Astrocyte of the spinal cord (primary cell): ENCODE measurements at regions not wholly inside any gene's neighbourhood (a gene's known extent, or its start where the extent isn't known, plus 50 kb on each side); places are given as distances from the start of the nearest gene placed in this dataset.
A peak's percentile ranks its signal among the peaks of the same experiment; 100 is the strongest.

ENCODE experiments used
- DNase-seq: peaks from one replicate; pipeline ENCODE4 v3.0.0; 2011; ENCODE audit warnings: low read depth, low spot score
- H3K4me3 ChIP-seq: 2 replicates; pipeline ENCODE4 v1.5.1; 2011; ENCODE audit warnings: low read depth, mild to moderate bottlenecking, low read length, moderate library complexity
- in situ Hi-C: cut with HindIII; loops from 2 replicates; pipeline ENCODE4 v1.10.0; 2017; ENCODE audit warnings: low sequenced_read_pairs
- TF ChIP-seq, protein P1 (sequence below): IDR thresholded peaks from 2 replicates; pipeline ENCODE4 v1.5.1; 2012; ENCODE audit warnings: low read depth, mild to moderate bottlenecking, low read length, inconsistent platforms

DNA sequence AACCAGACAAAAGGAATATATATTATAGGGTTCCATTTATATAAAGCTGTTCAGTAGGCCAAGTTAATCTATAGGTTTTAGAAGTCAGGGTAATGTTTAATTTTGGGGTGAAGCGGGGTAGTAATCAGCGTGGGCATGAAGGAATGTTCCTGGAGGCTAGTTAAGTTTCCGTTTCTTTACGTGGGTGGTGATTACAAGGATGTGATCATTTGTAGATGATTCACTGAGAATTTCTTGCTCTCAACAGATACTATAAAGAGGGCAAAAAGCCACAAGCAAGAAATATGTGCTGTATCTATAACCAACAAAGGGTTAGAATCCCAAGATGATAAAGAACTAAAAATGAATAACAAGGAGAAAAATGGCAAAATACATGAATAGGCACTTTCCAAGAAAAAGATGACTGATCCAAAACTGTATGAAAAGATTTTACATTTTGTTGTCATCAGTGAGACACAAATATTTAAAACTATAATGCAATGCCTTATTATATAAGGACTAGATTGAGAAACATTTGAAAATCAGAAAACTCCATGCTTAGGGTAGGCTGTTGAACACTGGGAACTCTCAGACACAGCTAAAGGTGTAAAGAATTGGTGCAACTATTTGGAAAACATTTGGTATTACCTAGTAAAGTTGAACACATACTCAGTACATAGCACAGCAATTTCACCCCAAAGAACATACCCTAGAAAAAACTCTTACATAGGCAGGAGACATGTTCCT is 224.3 kb upstream of the S1PR3 start:
- no peak overlapping the region for H3K4me3 ChIP-seq
- in situ Hi-C loops = no loop called here
- TF ChIP-seq, protein P1, sequence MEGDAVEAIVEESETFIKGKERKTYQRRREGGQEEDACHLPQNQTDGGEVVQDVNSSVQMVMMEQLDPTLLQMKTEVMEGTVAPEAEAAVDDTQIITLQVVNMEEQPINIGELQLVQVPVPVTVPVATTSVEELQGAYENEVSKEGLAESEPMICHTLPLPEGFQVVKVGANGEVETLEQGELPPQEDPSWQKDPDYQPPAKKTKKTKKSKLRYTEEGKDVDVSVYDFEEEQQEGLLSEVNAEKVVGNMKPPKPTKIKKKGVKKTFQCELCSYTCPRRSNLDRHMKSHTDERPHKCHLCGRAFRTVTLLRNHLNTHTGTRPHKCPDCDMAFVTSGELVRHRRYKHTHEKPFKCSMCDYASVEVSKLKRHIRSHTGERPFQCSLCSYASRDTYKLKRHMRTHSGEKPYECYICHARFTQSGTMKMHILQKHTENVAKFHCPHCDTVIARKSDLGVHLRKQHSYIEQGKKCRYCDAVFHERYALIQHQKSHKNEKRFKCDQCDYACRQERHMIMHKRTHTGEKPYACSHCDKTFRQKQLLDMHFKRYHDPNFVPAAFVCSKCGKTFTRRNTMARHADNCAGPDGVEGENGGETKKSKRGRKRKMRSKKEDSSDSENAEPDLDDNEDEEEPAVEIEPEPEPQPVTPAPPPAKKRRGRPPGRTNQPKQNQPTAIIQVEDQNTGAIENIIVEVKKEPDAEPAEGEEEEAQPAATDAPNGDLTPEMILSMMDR = no peak
- DNase-seq = peak; percentile 63

DNA sequence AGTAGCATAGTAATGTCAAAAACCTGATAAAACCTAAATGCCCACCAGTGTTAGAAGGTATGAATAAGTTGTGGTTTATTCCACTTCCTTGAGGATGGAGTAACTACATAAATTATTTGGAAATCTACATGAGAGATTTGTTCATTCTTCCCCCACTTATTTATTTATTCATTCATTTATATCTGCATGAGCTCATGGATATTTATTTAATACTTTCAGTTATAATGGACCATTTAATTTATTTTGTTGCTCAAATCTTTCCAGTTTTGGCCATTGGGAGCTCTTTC is 223.8 kb upstream of the S1PR3 start:
- DNase-seq = no peak
- TF ChIP-seq, protein P1 = no peak
- in situ Hi-C loops = no loop called here
- H3K4me3 ChIP-seq = no peak overlapping the region

DNA sequence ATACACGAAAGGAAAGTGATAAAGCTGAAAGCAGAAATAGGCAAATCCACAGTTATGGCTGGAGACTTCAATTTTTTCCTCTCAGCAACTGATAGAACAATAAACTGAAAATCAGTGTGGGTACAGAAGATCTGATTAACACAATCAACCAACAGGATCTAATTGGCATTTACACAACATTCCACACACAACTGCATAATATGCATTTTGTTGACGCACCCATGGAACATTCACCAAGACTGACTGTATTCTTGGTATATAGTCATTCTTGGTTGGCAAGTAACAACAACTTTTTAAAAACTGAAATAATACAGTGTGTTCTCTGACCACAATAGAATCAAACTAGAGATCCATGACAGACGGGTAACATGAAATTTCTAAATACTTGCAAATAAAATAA is 218.7 kb upstream of the S1PR3 start:
- TF ChIP-seq, protein P1 = no peak
- no peak for DNase-seq
- H3K4me3 ChIP-seq = no peak overlapping the region
- in situ Hi-C loops = no loop called here

DNA sequence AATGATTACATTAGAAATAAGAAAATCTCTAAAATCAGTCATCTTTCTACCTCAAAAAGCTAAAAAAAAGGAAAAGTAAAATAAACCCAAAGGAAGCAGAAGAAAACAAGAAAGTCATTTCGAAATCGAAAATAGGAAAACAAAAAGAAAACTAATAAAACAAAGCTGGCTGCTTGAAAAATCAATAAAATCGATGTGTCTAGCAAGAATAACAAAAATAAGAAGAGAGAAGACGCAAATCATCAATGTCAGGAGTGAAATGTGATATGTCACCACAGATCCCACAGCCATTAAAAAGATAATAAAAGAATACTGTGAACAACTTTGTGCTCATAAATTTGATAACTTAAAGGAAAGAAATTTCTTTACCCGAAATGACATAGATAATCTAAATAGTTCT is 218.1 kb upstream of the S1PR3 start:
- TF ChIP-seq, protein P1 = no peak
- in situ Hi-C loops = no loop called here
- H3K4me3 ChIP-seq = no peak overlapping the region
- DNase-seq = no peak

DNA sequence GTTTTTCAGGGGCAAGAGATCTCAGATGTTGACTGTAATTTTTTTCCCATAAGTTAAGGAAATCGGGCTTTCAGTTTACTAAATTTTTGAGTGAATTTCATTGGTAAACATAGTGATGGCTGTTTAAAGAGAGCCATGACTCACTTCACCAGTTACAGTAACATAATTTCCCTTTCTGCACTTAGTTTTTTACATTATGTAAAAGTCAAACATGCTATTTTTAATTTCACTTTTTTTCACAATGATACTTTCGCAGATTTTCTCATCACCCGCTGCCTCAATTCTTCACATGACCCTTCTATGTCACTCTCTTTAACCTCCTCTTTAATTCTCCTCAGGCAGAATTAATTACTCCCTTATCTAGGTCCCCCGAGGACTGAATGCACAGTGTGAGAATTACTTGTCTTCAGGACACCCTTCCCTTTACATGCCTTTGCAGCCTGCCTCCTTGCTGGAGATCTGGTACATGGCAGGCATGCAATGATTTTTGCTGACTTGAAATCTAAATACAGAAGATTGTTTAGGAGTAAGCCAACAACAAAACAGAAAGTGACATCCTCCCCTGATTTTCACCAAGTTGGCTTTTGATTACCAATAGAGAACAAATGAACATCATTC is 217.5 kb upstream of the S1PR3 start:
- TF ChIP-seq, protein P1 = peak; percentile 39
- no peak overlapping the region for H3K4me3 ChIP-seq
- peak; percentile 64 for DNase-seq
- in situ Hi-C loops = no loop called here

DNA sequence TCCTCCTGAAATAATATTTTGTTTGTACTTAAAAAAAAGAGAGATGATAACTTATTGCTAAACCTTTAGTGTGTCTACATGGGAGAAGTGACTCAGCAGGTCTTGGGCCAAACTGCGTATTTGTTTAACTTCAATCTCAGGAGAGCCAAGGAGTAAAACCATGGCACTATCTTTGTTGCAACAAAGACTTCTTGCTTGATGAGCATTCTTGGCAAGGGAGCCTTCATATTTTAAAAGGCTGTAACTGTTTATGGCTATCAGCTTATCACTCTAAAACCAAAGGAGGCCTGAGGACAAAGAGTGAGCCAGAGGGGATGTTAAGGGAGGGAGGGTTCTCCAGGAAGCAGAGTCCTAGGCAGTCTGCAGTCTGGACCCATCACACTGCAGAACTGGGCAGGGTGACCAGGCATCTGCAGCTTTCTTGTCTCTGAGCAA is 216.2 kb upstream of the S1PR3 start:
- no peak overlapping the region for H3K4me3 ChIP-seq
- TF ChIP-seq, protein P1 = no peak
- DNase-seq = peak; percentile 93
- in situ Hi-C loops = no loop called here
